ENCODE measurements at regions not wholly inside any gene's neighbourhood (a gene's known extent, or its start where the extent isn't known, plus 50 kb on each side); places are given as distances from the start of the nearest gene placed in this dataset.

- no peak for TF ChIP-seq CTCF (IDR thresholded peaks at IDR 0.05)
- no peak overlapping the region for H3K4me3 ChIP-seq
- no peak overlapping the region for H3K27ac ChIP-seq
- no peak for DNase-seq (ENCODE audit: low spot score)
Observed at GRCh38 chr5:89255845-89256463, 373.0 kb upstream of the MEF2C start.

DNA sequence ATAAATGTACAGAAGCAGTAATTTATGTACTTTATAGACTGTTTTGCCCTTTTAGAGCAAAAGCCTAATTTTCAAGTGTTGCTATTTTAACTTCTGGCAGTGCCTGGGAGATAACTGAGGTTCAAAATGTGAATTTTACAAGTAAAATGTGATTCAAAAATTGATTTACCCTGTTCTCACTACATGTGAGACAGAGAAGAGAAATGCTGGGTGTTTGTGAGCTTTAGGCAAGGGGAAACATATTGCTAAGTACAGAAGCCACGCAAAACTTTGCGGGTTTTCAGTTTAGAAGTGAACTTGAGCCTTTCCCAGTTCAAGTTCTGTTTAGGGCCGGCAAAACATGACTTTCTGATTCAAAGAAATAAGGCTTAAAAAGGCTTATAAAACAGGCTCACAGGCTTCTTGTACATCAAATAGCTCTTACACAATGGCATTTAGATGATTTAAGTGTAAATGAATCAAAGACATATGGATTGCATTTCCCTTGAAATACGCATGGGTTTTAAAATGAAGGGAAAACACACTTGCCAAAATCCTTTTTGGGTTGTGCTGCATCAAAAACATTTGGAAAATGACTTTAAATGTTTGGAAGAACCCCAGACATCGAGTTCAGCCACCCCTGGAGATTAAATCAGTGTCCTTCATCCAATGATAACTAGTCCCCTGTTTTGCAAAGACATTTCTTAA lies 370.8 kb upstream of the MEF2C start:
- TF ChIP-seq CTCF (IDR thresholded peaks at IDR 0.05), result no peak
- DNase-seq (ENCODE audit: low spot score), result no peak
- H3K4me3 ChIP-seq, result no peak overlapping the region
- no peak overlapping the region for H3K27ac ChIP-seq

DNA sequence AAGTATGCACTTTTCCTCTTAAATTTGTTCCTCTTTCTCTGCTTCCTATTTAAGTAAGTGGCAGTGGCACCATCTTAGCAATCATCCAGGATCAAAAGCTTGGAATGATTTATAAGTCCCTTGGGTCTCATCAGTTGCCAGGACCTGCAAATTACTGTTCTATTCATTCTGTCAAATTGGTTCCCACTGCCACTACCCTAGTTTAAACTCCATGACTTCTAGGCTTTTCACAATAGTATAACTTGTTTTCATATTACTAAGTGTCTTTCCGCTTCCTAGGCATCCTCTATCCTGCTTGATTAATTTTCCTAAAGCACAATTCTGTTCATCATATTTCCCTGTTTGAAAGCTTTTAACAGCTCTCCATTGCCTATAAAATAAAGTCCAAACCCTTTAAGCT lies 363.9 kb upstream of the MEF2C start:
- DNase-seq (ENCODE audit: low spot score), result no peak
- TF ChIP-seq CTCF (IDR thresholded peaks at IDR 0.05), result no peak
- H3K27ac ChIP-seq, result no peak overlapping the region
- no peak overlapping the region for H3K4me3 ChIP-seq

DNA sequence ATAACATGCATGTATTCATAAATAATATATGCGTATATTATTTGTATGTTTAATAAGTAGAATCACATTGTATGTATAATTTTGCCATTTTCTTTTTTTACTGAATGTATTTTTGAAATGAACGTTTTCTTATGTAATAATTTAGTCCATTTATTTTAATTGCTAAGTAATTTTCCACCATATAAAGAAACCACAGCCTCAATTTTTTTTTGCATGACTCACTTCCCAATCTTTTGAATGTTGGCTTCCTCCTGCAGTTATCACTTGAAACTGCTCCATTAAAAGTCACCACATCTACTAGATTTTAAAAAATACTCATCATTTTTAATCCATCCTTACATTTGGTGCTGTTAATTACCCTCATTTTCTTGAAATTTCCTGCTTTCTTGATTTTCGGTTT lies 363.3 kb upstream of the MEF2C start:
- DNase-seq (ENCODE audit: low spot score), result no peak
- no peak overlapping the region for H3K27ac ChIP-seq
- no peak for TF ChIP-seq CTCF (IDR thresholded peaks at IDR 0.05)
- H3K4me3 ChIP-seq, result no peak overlapping the region

GRCh38 chr5:89243611-89244010 lies 360.6 kb upstream of the MEF2C start:
- Histone ChIP-seq H3K27ac (no peak overlapping the region), H3K4me3 (no peak overlapping the region)
- DNase-seq (ENCODE audit: low spot score), result no peak
- no peak for TF ChIP-seq CTCF (IDR thresholded peaks at IDR 0.05)

GRCh38 chr5:89241186-89241585 lies 358.2 kb upstream of the MEF2C start:
- Histone ChIP-seq H3K27ac (no peak overlapping the region), H3K4me3 (no peak overlapping the region)
- no peak for DNase-seq (ENCODE audit: low spot score)
- TF ChIP-seq CTCF (IDR thresholded peaks at IDR 0.05), result no peak

GRCh38 chr5:89236900-89237299 lies 353.9 kb upstream of the MEF2C start:
- Histone ChIP-seq H3K4me3 (no peak overlapping the region), H3K27ac (no peak overlapping the region)
- no peak for DNase-seq (ENCODE audit: low spot score)
- no peak for TF ChIP-seq CTCF (IDR thresholded peaks at IDR 0.05)
